PC-3 (cell line): ENCODE measurements at regions not wholly inside any gene's neighbourhood (a gene's known extent, or its start where the extent isn't known, plus 50 kb on each side); places are given as distances from the start of the nearest gene placed in this dataset.

Experiments
- CTCF ChIP-seq: fragments of 300-600 bp; sonication (generic); conservative IDR thresholded peaks from 2 replicates; pipeline ENCODE4 v1.5.1; 2017; ENCODE audit warnings: antibody characterized with exemption, low read depth, mild to moderate bottlenecking, low read length
- EZH2 ChIP-seq: fragments of 300-600 bp; sonication (generic); IDR thresholded peaks from one replicate; pipeline ENCODE4 v1.6.1; 2017; ENCODE audit warnings: antibody characterized with exemption, mild to moderate bottlenecking, low read length; ENCODE audit not compliant: unreplicated experiment

GRCh38 chr1:30536530-30536929 lies 186.9 kb downstream of the MATN1 start:
- TF ChIP-seq EZH2 (no peak), CTCF (no peak)
